ENCODE measurements at regions not wholly inside any gene's neighbourhood (a gene's known extent, or its start where the extent isn't known, plus 50 kb on each side); places are given as distances from the start of the nearest gene placed in this dataset.

GRCh38 chr15:98067339-98067738, 106.8 kb downstream of the ARRDC4 start:
- TF ChIP-seq CTCF (IDR thresholded peaks at IDR 0.05; ENCODE audit: control extremely low read depth, extremely low read depth, low read depth, missing control alignments) = no peak
- ChIA-PET POLR2A (no interaction called here), CTCF (interaction anchor here (0.7 kb wide), 1 partner anchor 16 kb away, joined by 3 read pairs; no protein-coding TSS in a partner anchor)
- no peak for DNase-seq (ENCODE audit: extremely low spot score)

GRCh38 chr15:98069256-98069655, 108.8 kb downstream of the ARRDC4 start:
- DNase-seq (ENCODE audit: extremely low spot score) = no peak
- ChIA-PET POLR2A (no interaction called here), CTCF (no interaction called here)
- no peak for TF ChIP-seq CTCF (IDR thresholded peaks at IDR 0.05; ENCODE audit: control extremely low read depth, extremely low read depth, low read depth, missing control alignments)

- ChIA-PET POLR2A (no interaction called here), CTCF (no interaction called here)
- TF ChIP-seq CTCF (IDR thresholded peaks at IDR 0.05; ENCODE audit: control extremely low read depth, extremely low read depth, low read depth, missing control alignments) = no peak
- no peak for DNase-seq (ENCODE audit: extremely low spot score)
Observed at GRCh38 chr15:98070137-98070536, 109.6 kb downstream of the ARRDC4 start.

GRCh38 chr15:98071786-98072185, 111.3 kb downstream of the ARRDC4 start:
- ChIA-PET CTCF (no interaction called here), POLR2A (no interaction called here)

GRCh38 chr15:98075441-98075840, 114.9 kb downstream of the ARRDC4 start:
- DNase-seq (ENCODE audit: extremely low spot score) = no peak
- CTCF ChIA-PET = no interaction called here
- TF ChIP-seq CTCF (IDR thresholded peaks at IDR 0.05; ENCODE audit: control extremely low read depth, extremely low read depth, low read depth, missing control alignments) = no peak
- POLR2A ChIA-PET = no interaction called here

More at GRCh38 chr15:98071786-98072185, 111.3 kb downstream of the ARRDC4 start:
- no peak for TF ChIP-seq CTCF (IDR thresholded peaks at IDR 0.05; ENCODE audit: control extremely low read depth, extremely low read depth, low read depth, missing control alignments)
- no peak for DNase-seq (ENCODE audit: extremely low spot score)

GRCh38 chr15:98076021-98076816, 115.7 kb downstream of the ARRDC4 start:
- DNase-seq (ENCODE audit: extremely low spot score) = no peak
- ChIA-PET POLR2A (no interaction called here), CTCF (no interaction called here)
- TF ChIP-seq CTCF (IDR thresholded peaks at IDR 0.05; ENCODE audit: control extremely low read depth, extremely low read depth, low read depth, missing control alignments) = no peak

All from GM10248 (cell line).